Neuronal stem cell (in vitro differentiated cells): ENCODE measurements at regions not wholly inside any gene's neighbourhood (a gene's known extent, or its start where the extent isn't known, plus 50 kb on each side); places are given as distances from the start of the nearest gene placed in this dataset.

ENCODE experiments used
- DNase-seq: peaks from one replicate; pipeline ENCODE4 v3.0.0-alpha.2; 2013; ENCODE audit warnings: low spot score
- H2AFZ ChIP-seq: one replicate; pipeline ENCODE4 v1.6.1; 2013; ENCODE audit warnings: mild to moderate bottlenecking, low read length, inconsistent platforms
- H2AK5ac ChIP-seq: 2 replicates; pipeline ENCODE4 v1.6.1; 2013; ENCODE audit warnings: low read depth, mild to moderate bottlenecking, inconsistent platforms, low read length, moderate library complexity, mixed read lengths
- H2BK120ac ChIP-seq: 2 replicates; pipeline ENCODE4 v1.6.1; 2013; ENCODE audit warnings: low read depth, mild to moderate bottlenecking, inconsistent platforms, low read length, moderate library complexity, mixed read lengths
- H2BK12ac ChIP-seq: one replicate; pipeline ENCODE4 v1.6.1; 2013; ENCODE audit warnings: low read length, inconsistent platforms
- H2BK15ac ChIP-seq: 2 replicates; pipeline ENCODE4 v1.6.1; 2013; ENCODE audit warnings: mild to moderate bottlenecking, low read length, inconsistent platforms, mixed read lengths
- H2BK5ac ChIP-seq: one replicate; pipeline ENCODE4 v1.6.1; 2013; ENCODE audit warnings: inconsistent platforms, mild to moderate bottlenecking, low read length, moderate library complexity
- H3K14ac ChIP-seq: one replicate; pipeline ENCODE4 v1.6.1; 2013; ENCODE audit warnings: low read length, inconsistent platforms
- H3K18ac ChIP-seq: 2 replicates; pipeline ENCODE4 v1.6.1; 2013; ENCODE audit warnings: low read length, inconsistent platforms
- H3K23ac ChIP-seq: 2 replicates; pipeline ENCODE4 v1.6.1; 2013; ENCODE audit warnings: low read depth, mild to moderate bottlenecking, mixed read lengths, low read length, inconsistent platforms; ENCODE audit not compliant: poor library complexity
- H3K27ac ChIP-seq: replicated peaks from 3 replicates; pipeline ENCODE4 v1.5.1; 2013; ENCODE audit warnings: low read length, inconsistent platforms
- H3K27me3 ChIP-seq, 3 experiments: 2 replicates each; pipeline ENCODE4 v1.6.1; 2013; ENCODE audit warnings: low read length in 3 of 3, mild to moderate bottlenecking in 2 of 3, inconsistent platforms in 1 of 3, low read depth in 1 of 3, mixed read lengths in 1 of 3, moderate library complexity in 1 of 3; ENCODE audit not compliant: control insufficient read depth in 3 of 3, insufficient read depth in 3 of 3
- H3K36me3 ChIP-seq, 2 donors: replicated peaks in 1 of 2; 2 replicates each; pipeline ENCODE4 v1.6.1; 2013; ENCODE audit warnings: low read length in 2 of 2; ENCODE audit not compliant: control insufficient read depth in 2 of 2, insufficient read depth in 2 of 2
- H3K4ac ChIP-seq: 2 replicates; pipeline ENCODE4 v1.6.1; 2013; ENCODE audit warnings: inconsistent platforms, mild to moderate bottlenecking, low read length, moderate library complexity
- H3K4me1 ChIP-seq, 2 donors: 1 replicate in 1 of 2; 2 replicates in 1 of 2; pipeline ENCODE4 v1.6.1; 2013; ENCODE audit warnings: low read length in 2 of 2, low read depth in 1 of 2; ENCODE audit not compliant: control insufficient read depth in 2 of 2, insufficient read depth in 1 of 2
- H3K4me2 ChIP-seq: one replicate; pipeline ENCODE4 v1.6.1; 2013; ENCODE audit warnings: mild to moderate bottlenecking, low read length, inconsistent platforms; ENCODE audit not compliant: insufficient read depth, poor library complexity, severe bottlenecking
- H3K4me3 ChIP-seq, 2 donors: 2 replicates each; pipeline ENCODE4 v1.5.1; 2013; ENCODE audit warnings: low read length in 2 of 2, mild to moderate bottlenecking in 2 of 2, inconsistent platforms in 1 of 2, moderate library complexity in 1 of 2
- H3K79me1 ChIP-seq: one replicate; pipeline ENCODE4 v1.6.1; 2013; ENCODE audit warnings: low read depth, mild to moderate bottlenecking, inconsistent platforms, low read length, moderate library complexity
- H3K9ac ChIP-seq: one replicate; pipeline ENCODE4 v1.6.1; 2013; ENCODE audit warnings: mild to moderate bottlenecking, low read depth, low read length, inconsistent platforms; ENCODE audit not compliant: poor library complexity
- H3K9me3 ChIP-seq, 2 donors: replicated peaks in 1 of 2; 2 replicates each; pipeline versions ENCODE3 to v1.6.1; 2013; ENCODE audit warnings: low read length in 2 of 2, mild to moderate bottlenecking in 2 of 2, inconsistent platforms in 1 of 2, low read depth in 1 of 2, mixed read lengths in 1 of 2, moderate library complexity in 1 of 2; ENCODE audit not compliant: control insufficient read depth in 2 of 2, insufficient read depth in 1 of 2
- H4K8ac ChIP-seq: one replicate; pipeline ENCODE4 v1.6.1; 2013; ENCODE audit warnings: low read depth, mild to moderate bottlenecking, inconsistent platforms, low read length, moderate library complexity
- H4K91ac ChIP-seq: one replicate; pipeline ENCODE4 v1.6.1; 2013; ENCODE audit warnings: low read length, low read depth, mild to moderate bottlenecking, inconsistent platforms; ENCODE audit not compliant: poor library complexity
- WGBS, 2 donors: extraction: QIAGEN DNeasy Blood & Tissue Kit; methylation state at CpG; one replicate each; pipeline ENCODE4 v1.1.7; 2013; ENCODE audit warnings: missing lambda C conversion rate in 2 of 2, mixed read lengths in 1 of 2; ENCODE audit not compliant: insufficient read length in 2 of 2, insufficient replicate concordance in 1 of 2; ENCODE audit errors: extremely low coverage in 2 of 2; 5-methylcytosine and 5-hydroxymethylcytosine counted together

GRCh38 chr16:47972246-47972985, 183.4 kb downstream of the ABCC12 start:
- Histone ChIP-seq H2AK5ac (no peak overlapping the region), H3K27ac (no peak overlapping the region), H2AFZ (no peak overlapping the region), H3K9me3 (no peaks in the 10 kb centered on the region), H2BK120ac (no peak overlapping the region), H3K18ac (no peak overlapping the region), H3K79me1 (no peaks in the 10 kb centered on the region), H2BK15ac (no peak overlapping the region), H3K27me3 (no peaks in the 10 kb centered on the region), H3K36me3 (no peaks in the 10 kb centered on the region), H3K14ac (no peak overlapping the region), H4K91ac (no peak overlapping the region), H3K4me2 (no peak overlapping the region), H2BK12ac (no peak overlapping the region), H3K4me1 (peaks cover 0 to under 1% of the 10 kb centered on the region in 2 donors), H4K8ac (no peak overlapping the region), H3K23ac (no peak overlapping the region), H3K4me3 (no peak overlapping the region), H2BK5ac (no peak overlapping the region), H3K9ac (no peak overlapping the region), H3K4ac (no peak overlapping the region)
- WGBS, 2 donors = no CpG with 5 or more reads among the region's 6 CpGs
- DNase-seq = no peak

DNA sequence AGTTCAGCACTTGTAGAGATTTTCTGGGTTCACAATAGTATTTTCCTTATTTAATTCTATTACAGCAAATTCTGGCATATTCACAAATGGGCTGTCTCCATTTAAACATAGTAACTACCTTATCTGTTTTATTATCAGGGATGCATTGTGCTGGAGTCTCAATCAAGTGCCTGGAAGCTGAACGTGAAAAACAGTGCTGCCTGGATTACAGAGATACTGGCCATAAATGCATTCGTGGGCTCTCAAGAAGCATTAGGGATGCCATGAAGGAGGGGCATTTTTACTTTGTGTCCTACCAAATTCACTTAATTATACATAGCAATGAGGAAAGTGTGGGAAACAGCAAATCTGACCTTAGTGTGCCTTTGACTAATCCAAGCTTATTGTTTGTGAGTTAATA, 184.6 kb downstream of the ABCC12 start:
- Histone ChIP-seq H3K36me3 (no peaks in the 10 kb centered on the region), H2BK5ac (no peak overlapping the region), H3K4me1 (peaks cover 0 to 1% of the 10 kb centered on the region in 2 donors), H3K4me2 (no peak overlapping the region), H4K91ac (no peak overlapping the region), H2BK15ac (no peak overlapping the region), H2BK120ac (no peak overlapping the region), H2BK12ac (no peak overlapping the region), H3K79me1 (no peaks in the 10 kb centered on the region), H3K18ac (no peak overlapping the region), H3K4me3 (no peak overlapping the region), H3K23ac (no peak overlapping the region), H3K9me3 (no peaks in the 10 kb centered on the region), H3K27me3 (no peaks in the 10 kb centered on the region), H2AK5ac (no peak overlapping the region), H2AFZ (no peak overlapping the region), H3K14ac (no peak overlapping the region), H4K8ac (no peak overlapping the region), H3K9ac (no peak overlapping the region), H3K4ac (no peak overlapping the region), H3K27ac (no peak overlapping the region)
- DNase-seq = no peak
- WGBS, 2 donors = no CpG with 5 or more reads among the region's 2 CpGs

GRCh38 chr16:47970291-47970931, 185.4 kb downstream of the ABCC12 start:
- no peak overlapping the region for H2AFZ ChIP-seq
- peak; percentile 70 for DNase-seq
- H2BK12ac ChIP-seq = no peak overlapping the region
- no peak overlapping the region for H3K4me2 ChIP-seq
- H3K79me1 ChIP-seq = no peaks in the 10 kb centered on the region
- H2BK15ac ChIP-seq = no peak overlapping the region
- H4K91ac ChIP-seq = no peak overlapping the region
- H4K8ac ChIP-seq = no peak overlapping the region
- no peak overlapping the region for H3K23ac ChIP-seq
- H3K4me1 ChIP-seq = peaks cover 3 to 5% of the 10 kb centered on the region in 2 donors
- H3K9me3 ChIP-seq = no peaks in the 10 kb centered on the region
- H3K27me3 ChIP-seq = no peaks in the 10 kb centered on the region
- WGBS, 2 donors = no CpG with 5 or more reads among the region's 2 CpGs
- no peak overlapping the region for H3K27ac ChIP-seq
- no peak overlapping the region for H3K18ac ChIP-seq
- no peak overlapping the region for H3K14ac ChIP-seq
- no peak overlapping the region for H2BK120ac ChIP-seq
- no peak overlapping the region for H3K9ac ChIP-seq
- no peak overlapping the region for H2BK5ac ChIP-seq
- no peak overlapping the region for H3K4ac ChIP-seq
- no peaks in the 10 kb centered on the region for H3K36me3 ChIP-seq
- H2AK5ac ChIP-seq = no peak overlapping the region
- no peak overlapping the region for H3K4me3 ChIP-seq

- no peaks in the 10 kb centered on the region for H3K79me1 ChIP-seq
- H2AFZ ChIP-seq = no peak overlapping the region
- H2BK120ac ChIP-seq = no peak overlapping the region
- H3K27ac ChIP-seq = no peak overlapping the region
- no peak for DNase-seq
- WGBS, 2 donors = no CpG with 5 or more reads among the region's 2 CpGs
- H4K8ac ChIP-seq = no peak overlapping the region
- H3K27me3 ChIP-seq = no peaks in the 10 kb centered on the region
- H2AK5ac ChIP-seq = no peak overlapping the region
- H2BK15ac ChIP-seq = no peak overlapping the region
- H3K9me3 ChIP-seq = no peaks in the 10 kb centered on the region
- H3K4me1 ChIP-seq = peaks cover 3 to 13% of the 10 kb centered on the region in 2 donors
- H3K23ac ChIP-seq = no peak overlapping the region
- no peak overlapping the region for H4K91ac ChIP-seq
- no peaks in the 10 kb centered on the region for H3K36me3 ChIP-seq
- no peak overlapping the region for H2BK12ac ChIP-seq
- no peak overlapping the region for H2BK5ac ChIP-seq
- no peak overlapping the region for H3K4me2 ChIP-seq
- no peak overlapping the region for H3K4ac ChIP-seq
- H3K4me3 ChIP-seq = no peak overlapping the region
- H3K14ac ChIP-seq = no peak overlapping the region
- no peak overlapping the region for H3K9ac ChIP-seq
- H3K18ac ChIP-seq = no peak overlapping the region
These were observed 188.4 kb downstream of the ABCC12 start for GRCh38 chr16:47967374-47967773.
